B cell (primary cell): ENCODE measurements at regions not wholly inside any gene's neighbourhood (a gene's known extent, or its start where the extent isn't known, plus 50 kb on each side); places are given as distances from the start of the nearest gene placed in this dataset.

Experiments used
- ATAC-seq: fragments of 200-7000 bp; cut with Tn5 transposase; one replicate; pipeline ENCODE4 v1.10.0; 2021; ENCODE audit warnings: low read depth, mild to moderate bottlenecking, moderate number of reproducible peaks, moderate library complexity
- CTCF ChIA-PET: fragments of 350-600 bp; sonication (Branson Sonifier 250); formaldehyde crosslinking; loops from one replicate; lab custom pipeline; 2021; ENCODE audit warnings: antibody characterized with exemption, inconsistent platforms; lab: Charles Lee
- POLR2A ChIA-PET: fragments of 350-600 bp; sonication (Branson Sonifier 250); formaldehyde crosslinking; loops from one replicate; lab custom pipeline; 2021; ENCODE audit warnings: antibody characterized with exemption; lab: Charles Lee
- DNase-seq: peaks from one replicate; pipeline ENCODE4 v3.0.0; 2013
- H2AFZ ChIP-seq: 2 replicates; pipeline ENCODE4 v1.6.1; 2012; ENCODE audit warnings: mild to moderate bottlenecking, low read depth, low read length; ENCODE audit not compliant: insufficient read depth, poor library complexity, severe bottlenecking
- H3K27ac ChIP-seq, 2 donors: 1 replicate in 1 of 2; 2 replicates in 1 of 2; pipeline ENCODE4 v1.5.1; 2012 to 2013; ENCODE audit warnings: low read length in 2 of 2, mild to moderate bottlenecking in 2 of 2, moderate library complexity in 1 of 2
- H3K27me3 ChIP-seq, 4 experiments: fragments of 200-600 bp in 1 of 4; sonication (generic) in 1 of 4; replicated peaks in 1 of 4; 1 replicate in 2 of 4; 2 replicates in 2 of 4; pipeline versions ENCODE4 v1.6.1 to v1.7.0; 2013 to 2016; ENCODE audit warnings: low read length in 3 of 4, mild to moderate bottlenecking in 2 of 4, mixed read lengths in 1 of 4, moderate library complexity in 1 of 4; ENCODE audit not compliant: insufficient read depth in 4 of 4, control insufficient read depth in 3 of 4; ENCODE audit errors: control extremely low read depth in 1 of 4
- H3K36me3 ChIP-seq, 2 experiments: replicated peaks in 1 of 2; 1 replicate in 1 of 2; 2 replicates in 1 of 2; pipeline versions ENCODE4 v1.6.1 to v1.7.1; 2013; ENCODE audit warnings: low read length in 1 of 2; ENCODE audit not compliant: insufficient read depth in 2 of 2, control insufficient read depth in 1 of 2; ENCODE audit errors: control extremely low read depth in 1 of 2, extremely low read depth in 1 of 2
- H3K4me1 ChIP-seq, 2 donors: fragments of 200-600 bp in 1 of 2; sonication (generic) in 1 of 2; 1 replicate in 1 of 2; 2 replicates in 1 of 2; pipeline versions ENCODE4 v1.5.1 to v1.6.1; 2013 to 2017; ENCODE audit warnings: low read length in 2 of 2; ENCODE audit not compliant: control insufficient read depth in 2 of 2, insufficient read depth in 2 of 2
- H3K4me2 ChIP-seq: replicated peaks from 2 replicates; pipeline ENCODE3; 2012; ENCODE audit warnings: mild to moderate bottlenecking, low read depth, low read length; ENCODE audit not compliant: poor library complexity, severe bottlenecking
- H3K4me3 ChIP-seq, 5 experiments: fragments of 200-600 bp in 1 of 5; sonication (generic) in 1 of 5; 1 replicate in 3 of 5; 2 replicates in 2 of 5; pipeline versions ENCODE4 v1.5.1 to v1.7.0; 2011 to 2016; ENCODE audit warnings: low read length in 4 of 5, mild to moderate bottlenecking in 4 of 5, low read depth in 2 of 5, control low read depth in 1 of 5, moderate library complexity in 1 of 5; ENCODE audit not compliant: insufficient read depth in 1 of 5; ENCODE audit errors: control extremely low read depth in 1 of 5, extremely low read depth in 1 of 5
- H3K79me2 ChIP-seq: fragments of 200-600 bp; sonication (generic); one replicate; pipeline ENCODE4 v1.6.0; 2016; ENCODE audit warnings: low read length; ENCODE audit not compliant: control insufficient read depth, insufficient read depth
- H3K9ac ChIP-seq: fragments of 200-600 bp; sonication (generic); 2 replicates; pipeline ENCODE4 v1.6.1; 2017; ENCODE audit warnings: mild to moderate bottlenecking, low read length, moderate library complexity
- H3K9me3 ChIP-seq, 3 donors: one replicate each; pipeline versions ENCODE4 v1.6.1 to v1.7.1; 2013; ENCODE audit warnings: low read length in 2 of 3; ENCODE audit not compliant: control insufficient read depth in 2 of 3, insufficient read depth in 1 of 3; ENCODE audit errors: control extremely low read depth in 1 of 3
- H4K20me1 ChIP-seq: 2 replicates; pipeline ENCODE4 v1.6.0; 2012; ENCODE audit warnings: mild to moderate bottlenecking, low read length; ENCODE audit not compliant: insufficient read depth, control insufficient read depth, poor library complexity, severe bottlenecking
- H3K27ac Mint-ChIP-seq: one replicate; pipeline ENCODE4 v1.8.0; 2021; ENCODE audit warnings: mixed read lengths
- H3K27me3 Mint-ChIP-seq: one replicate; pipeline ENCODE4 v1.8.0; 2021; ENCODE audit warnings: mixed read lengths
- H3K4me1 Mint-ChIP-seq: one replicate; pipeline ENCODE4 v1.8.0; 2021; ENCODE audit warnings: mixed read lengths
- H3K4me3 Mint-ChIP-seq: one replicate; pipeline ENCODE4 v1.8.0; 2021; ENCODE audit warnings: mixed read lengths
- H3K9me3 Mint-ChIP-seq: one replicate; pipeline ENCODE4 v1.8.0; 2022; ENCODE audit warnings: mixed read lengths; ENCODE audit not compliant: insufficient read depth
- CTCF ChIP-seq: fragments of 200-600 bp; IDR thresholded peaks from one replicate; pipeline ENCODE4 v1.8.0; 2022; ENCODE audit warnings: antibody characterized with exemption, mild to moderate bottlenecking
- EZH2 ChIP-seq: IDR thresholded peaks from 2 replicates; pipeline ENCODE4 v1.6.1; 2012; ENCODE audit warnings: borderline replicate concordance, low read depth, mild to moderate bottlenecking, moderate library complexity, low read length; ENCODE audit not compliant: insufficient read depth, poor library complexity, severe bottlenecking
- WGBS: methylation state at CpG from one replicate; pipeline ENCODE4 v1.1.5; 2013; ENCODE audit warnings: missing lambda C conversion rate; ENCODE audit not compliant: insufficient coverage; 5-methylcytosine and 5-hydroxymethylcytosine counted together
- intact Hi-C: fragments of 100-400 bp; cut with micrococcal nuclease; formaldehyde crosslinking; loops from one replicate; pipeline ENCODE4 v1.10.0; 2022

DNA sequence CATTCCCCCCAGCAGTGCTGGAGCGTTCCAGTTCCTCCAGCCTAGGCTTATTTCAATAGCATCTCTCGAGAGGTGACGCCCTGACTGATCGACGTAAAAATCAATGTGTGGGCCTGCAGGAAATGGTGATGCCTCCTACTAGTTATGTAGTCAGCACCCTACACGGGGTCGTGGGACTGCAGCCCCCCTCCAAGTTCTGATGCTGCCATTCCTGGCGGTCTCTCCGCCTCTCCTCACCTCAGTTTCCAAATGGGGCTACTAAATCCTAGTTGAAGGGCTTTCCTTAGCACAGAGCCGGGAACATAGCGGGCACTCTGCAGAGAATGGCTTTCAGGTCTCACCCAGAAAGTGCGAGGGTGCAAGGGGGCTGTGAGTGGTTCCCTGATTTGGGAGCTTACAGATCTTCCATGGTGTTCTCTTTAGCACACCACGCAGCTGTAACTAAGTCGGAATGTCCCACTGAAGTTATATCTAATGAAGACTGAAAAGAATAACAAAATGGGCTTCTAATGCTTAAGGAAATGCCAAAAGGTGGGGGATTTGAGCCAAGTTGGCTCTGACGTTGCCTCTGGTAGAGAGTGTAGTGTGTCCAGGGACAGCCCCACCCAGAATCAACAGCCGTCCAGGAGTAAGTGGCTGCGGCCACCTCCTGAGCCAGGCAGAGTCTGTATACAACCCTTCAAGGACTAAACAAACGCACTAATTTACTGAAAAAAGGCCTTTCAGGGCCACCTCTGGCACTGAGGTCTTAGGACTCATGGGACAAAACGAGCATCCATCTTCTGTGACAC is 299.7 kb upstream of the FOXF1 start:
- Mint-ChIP-seq H3K4me1 (peaks cover 36% of the 10 kb centered on the region), H3K4me3 (no peak overlapping the region)

More for the DNA sequence above, 299.7 kb upstream of the FOXF1 start:
- no peaks in the 10 kb centered on the region for H4K20me1 ChIP-seq
- no peak for ATAC-seq
- WGBS: 91% methylated on average over 15 of the region's 19 CpGs
- DNase-seq: no peak
- H3K9ac ChIP-seq: no peak overlapping the region
- H3K4me1 ChIP-seq: peaks cover 20 to 36% of the 10 kb centered on the region in 2 donors
- no peaks in the 10 kb centered on the region for H3K36me3 ChIP-seq
- no peaks in the 10 kb centered on the region for H3K79me2 ChIP-seq
- H3K4me2 ChIP-seq: no peak overlapping the region
- TF ChIP-seq EZH2 (no peak), CTCF (no peak)
- intact Hi-C loops: loop anchor here (10.0 kb wide), 1 partner anchor 56 kb away; no protein-coding TSS in a partner anchor
- Mint-ChIP-seq H3K27me3 (no peaks in the 10 kb centered on the region), H3K27ac (no peak overlapping the region), H3K9me3 (peaks cover 10% of the 10 kb centered on the region)
- H2AFZ ChIP-seq: no peak overlapping the region
- no peak overlapping the region for H3K27ac ChIP-seq
- POLR2A ChIA-PET: no interaction called here
- no peaks in the 10 kb centered on the region for H3K27me3 ChIP-seq
- H3K4me3 ChIP-seq: no peak overlapping the region
- H3K9me3 ChIP-seq: peaks cover 0 to 38% (median 14%) of the 10 kb centered on the region in 3 donors
- CTCF ChIA-PET: no interaction called here
